Astrocyte (in vitro differentiated cells and primary cell): ENCODE measurements at regions not wholly inside any gene's neighbourhood (a gene's known extent, or its start where the extent isn't known, plus 50 kb on each side); places are given as distances from the start of the nearest gene placed in this dataset.

Experiments used
- CTCF ChIP-seq: IDR thresholded peaks from 2 replicates; pipeline ENCODE4 v1.5.1; 2011; ENCODE audit warnings: low read depth, mild to moderate bottlenecking, inconsistent platforms, low read length, moderate library complexity; ENCODE audit not compliant: insufficient read depth
- EZH2 ChIP-seq: IDR thresholded peaks from 2 replicates; pipeline ENCODE4 v1.6.1; 2012; ENCODE audit warnings: mild to moderate bottlenecking, low read length, inconsistent platforms; ENCODE audit not compliant: insufficient read depth

DNA sequence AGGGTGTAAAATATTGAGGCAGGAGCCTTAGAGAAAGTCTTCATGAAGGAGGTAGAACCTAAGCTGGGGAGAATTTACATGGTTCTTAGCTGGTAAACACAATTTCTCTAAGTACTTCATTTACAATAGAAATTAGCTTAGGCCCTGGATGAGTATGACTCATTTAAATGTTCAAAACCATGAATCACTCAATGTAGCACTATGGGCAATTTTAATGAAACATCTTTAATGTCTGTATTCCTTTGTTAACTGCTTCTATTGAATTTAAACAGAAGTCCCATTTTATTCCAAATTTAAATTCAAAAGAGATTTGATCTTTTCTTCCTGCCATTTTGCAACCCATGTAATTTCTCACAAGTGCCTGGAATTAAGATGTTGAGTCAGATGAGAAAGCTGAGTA is 252.1 kb downstream of the RFC3 start:
- no peak for TF ChIP-seq CTCF
- TF ChIP-seq EZH2: no peak
